Body of pancreas (tissue), 4 donors: ENCODE measurements at regions not wholly inside any gene's neighbourhood (a gene's known extent, or its start where the extent isn't known, plus 50 kb on each side); places are given as distances from the start of the nearest gene placed in this dataset.

Experiments
- POLR2A ChIP-seq, 3 donors: fragments of 450-650 bp; IDR thresholded peaks; one replicate each; pipeline ENCODE4 v1.6.1; 2016; ENCODE audit warnings: antibody characterized with exemption in 3 of 3, mild to moderate bottlenecking in 2 of 3
- TF ChIP-seq, protein P1 (sequence below), 7 experiments: fragments of 450-650 bp in 4 of 7; fragments of 200-600 bp in 3 of 7; sonication (generic) in 3 of 7; IDR thresholded peaks; one replicate each; pipeline ENCODE4 v1.5.1; 2016 to 2019; ENCODE audit warnings: antibody characterized with exemption in 7 of 7

GRCh38 chr1:195915826-195916225 lies 692.4 kb downstream of the KCNT2 start:
- no peak for TF ChIP-seq POLR2A (IDR thresholded peaks at IDR 0.05)
- TF ChIP-seq, protein P1, sequence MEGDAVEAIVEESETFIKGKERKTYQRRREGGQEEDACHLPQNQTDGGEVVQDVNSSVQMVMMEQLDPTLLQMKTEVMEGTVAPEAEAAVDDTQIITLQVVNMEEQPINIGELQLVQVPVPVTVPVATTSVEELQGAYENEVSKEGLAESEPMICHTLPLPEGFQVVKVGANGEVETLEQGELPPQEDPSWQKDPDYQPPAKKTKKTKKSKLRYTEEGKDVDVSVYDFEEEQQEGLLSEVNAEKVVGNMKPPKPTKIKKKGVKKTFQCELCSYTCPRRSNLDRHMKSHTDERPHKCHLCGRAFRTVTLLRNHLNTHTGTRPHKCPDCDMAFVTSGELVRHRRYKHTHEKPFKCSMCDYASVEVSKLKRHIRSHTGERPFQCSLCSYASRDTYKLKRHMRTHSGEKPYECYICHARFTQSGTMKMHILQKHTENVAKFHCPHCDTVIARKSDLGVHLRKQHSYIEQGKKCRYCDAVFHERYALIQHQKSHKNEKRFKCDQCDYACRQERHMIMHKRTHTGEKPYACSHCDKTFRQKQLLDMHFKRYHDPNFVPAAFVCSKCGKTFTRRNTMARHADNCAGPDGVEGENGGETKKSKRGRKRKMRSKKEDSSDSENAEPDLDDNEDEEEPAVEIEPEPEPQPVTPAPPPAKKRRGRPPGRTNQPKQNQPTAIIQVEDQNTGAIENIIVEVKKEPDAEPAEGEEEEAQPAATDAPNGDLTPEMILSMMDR (IDR thresholded peaks at IDR 0.05), result no peak
